HG02981 (cell line): ENCODE measurements at regions not wholly inside any gene's neighbourhood (a gene's known extent, or its start where the extent isn't known, plus 50 kb on each side); places are given as distances from the start of the nearest gene placed in this dataset.

ENCODE experiments used
- ATAC-seq: cut with Tn5 transposase; IDR thresholded peaks from one replicate; pipeline ENCODE4 v1.9.1; 2021; ENCODE audit warnings: mild to moderate bottlenecking, moderate library complexity; ENCODE audit not compliant: unreplicated experiment

DNA sequence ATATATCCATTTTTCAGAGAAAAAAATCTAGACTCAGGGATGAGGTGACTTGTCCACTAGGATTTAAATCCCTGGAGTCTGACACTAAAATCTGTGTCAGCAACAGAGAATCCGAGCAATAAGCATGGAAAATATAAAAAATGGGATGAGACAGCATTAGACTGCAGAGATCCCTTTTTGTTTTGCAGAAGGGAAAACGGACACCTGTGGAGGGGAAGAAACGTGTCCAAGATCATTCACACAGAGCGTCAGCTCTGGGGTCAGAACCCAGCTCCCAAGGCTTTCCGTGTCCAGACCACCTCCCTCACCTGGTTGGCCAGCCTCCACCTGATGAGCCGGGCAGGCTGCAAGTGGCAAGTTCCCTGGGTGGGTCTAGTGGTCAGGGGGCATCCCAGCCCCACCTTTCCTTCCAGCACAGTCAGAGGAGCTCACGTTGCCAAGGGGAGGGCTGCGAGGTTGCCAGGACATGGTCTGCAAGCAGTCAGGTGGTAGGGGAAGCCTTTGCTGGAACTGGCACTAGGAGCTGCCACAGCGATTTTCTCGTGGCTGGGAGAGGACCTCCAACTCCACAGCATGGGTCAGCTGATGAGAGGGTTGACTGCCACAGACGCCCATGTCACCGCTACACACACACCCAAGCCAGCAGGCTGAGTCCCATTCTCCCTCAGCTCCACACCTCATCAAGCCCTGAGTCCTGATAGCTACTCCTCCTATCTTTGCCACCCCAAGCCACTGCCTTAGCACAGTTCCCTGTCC, 65.9 kb upstream of the CPLX2 start:
- no peak for ATAC-seq

DNA sequence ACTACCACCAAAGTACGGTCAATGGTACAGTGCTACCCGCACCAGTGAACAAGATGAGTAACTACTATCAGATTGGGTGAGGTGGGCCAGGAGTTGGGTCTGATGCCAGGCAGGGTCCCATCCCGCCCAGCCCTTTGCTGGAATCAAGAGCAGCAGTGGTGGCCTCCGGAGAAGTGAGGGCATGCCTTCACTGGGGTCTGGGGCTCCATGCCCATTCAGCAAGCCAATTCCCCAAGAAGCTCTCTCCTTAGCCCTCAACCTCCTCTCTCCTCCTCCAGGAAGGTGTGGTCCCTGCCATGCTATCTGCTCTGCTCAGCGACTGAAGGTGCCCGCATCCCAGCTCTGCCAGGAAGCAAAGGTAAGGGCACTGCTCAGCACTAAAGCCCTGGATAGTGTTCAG, 62.7 kb upstream of the CPLX2 start:
- no peak for ATAC-seq

DNA sequence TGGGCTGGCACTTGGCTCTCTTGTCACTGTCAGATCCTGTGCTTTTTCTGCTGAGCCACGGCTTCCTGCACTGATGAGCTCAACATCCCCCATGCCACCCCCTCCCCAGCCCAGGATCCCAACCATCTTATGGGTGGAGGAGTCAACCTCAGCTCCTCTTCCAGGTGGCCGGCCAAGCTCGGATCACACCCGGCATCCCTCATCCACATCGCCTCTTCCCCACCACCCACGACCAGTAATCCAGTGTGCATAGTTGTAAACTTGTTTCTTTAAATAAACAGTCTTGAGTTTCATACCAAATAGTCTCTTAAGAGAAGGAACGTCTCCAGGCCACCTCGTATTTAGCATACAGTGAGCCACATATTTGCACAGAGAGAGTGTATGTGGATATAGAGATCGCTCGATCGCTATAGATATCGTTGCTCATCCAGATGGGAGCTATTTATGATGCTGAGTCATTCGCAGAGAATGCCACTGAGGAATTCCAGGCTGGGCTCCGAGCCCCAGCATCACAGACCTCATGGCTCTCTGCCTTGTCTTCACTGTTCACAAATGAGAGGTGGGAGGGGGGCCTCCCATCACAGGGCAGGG, 61.8 kb upstream of the CPLX2 start:
- ATAC-seq: no peak

DNA sequence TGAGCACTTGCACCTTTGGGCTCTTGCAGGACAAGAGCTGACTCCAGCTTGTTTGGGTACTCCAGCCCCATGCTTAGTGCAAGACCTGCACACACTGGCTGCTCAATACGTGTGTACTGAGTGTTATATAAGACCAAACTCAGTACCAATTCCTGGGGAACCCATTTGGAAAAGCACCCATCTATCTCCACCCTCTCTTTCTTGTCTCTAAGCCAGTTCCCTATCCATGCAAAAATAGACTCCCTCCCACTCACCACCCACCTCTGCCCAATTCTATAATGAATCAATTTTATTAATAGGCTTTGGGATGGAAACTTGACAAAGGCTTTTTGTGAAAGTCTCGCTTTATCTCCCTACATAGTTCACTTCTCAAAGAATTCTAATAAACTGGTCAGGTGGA, 60.9 kb upstream of the CPLX2 start:
- ATAC-seq: no peak

DNA sequence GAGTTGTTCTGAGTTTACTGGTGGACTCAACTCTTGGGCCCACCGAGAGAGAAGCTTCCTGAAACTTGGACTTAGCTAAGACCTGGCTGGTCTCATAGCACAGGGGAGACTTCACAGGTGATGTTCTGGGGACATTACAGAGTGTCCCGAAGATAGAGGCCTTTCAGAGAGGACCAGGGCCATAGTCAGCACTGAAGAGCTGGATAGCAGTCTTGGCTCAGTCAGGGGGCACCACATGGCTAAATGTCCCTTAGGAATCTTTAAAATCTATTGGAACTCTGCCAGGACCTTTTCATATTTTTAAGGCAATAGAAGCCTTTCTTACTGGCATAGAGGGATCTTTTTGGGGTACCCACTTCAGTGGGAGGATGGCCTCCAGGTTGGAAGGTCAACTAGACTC, 59.8 kb upstream of the CPLX2 start:
- no peak for ATAC-seq

DNA sequence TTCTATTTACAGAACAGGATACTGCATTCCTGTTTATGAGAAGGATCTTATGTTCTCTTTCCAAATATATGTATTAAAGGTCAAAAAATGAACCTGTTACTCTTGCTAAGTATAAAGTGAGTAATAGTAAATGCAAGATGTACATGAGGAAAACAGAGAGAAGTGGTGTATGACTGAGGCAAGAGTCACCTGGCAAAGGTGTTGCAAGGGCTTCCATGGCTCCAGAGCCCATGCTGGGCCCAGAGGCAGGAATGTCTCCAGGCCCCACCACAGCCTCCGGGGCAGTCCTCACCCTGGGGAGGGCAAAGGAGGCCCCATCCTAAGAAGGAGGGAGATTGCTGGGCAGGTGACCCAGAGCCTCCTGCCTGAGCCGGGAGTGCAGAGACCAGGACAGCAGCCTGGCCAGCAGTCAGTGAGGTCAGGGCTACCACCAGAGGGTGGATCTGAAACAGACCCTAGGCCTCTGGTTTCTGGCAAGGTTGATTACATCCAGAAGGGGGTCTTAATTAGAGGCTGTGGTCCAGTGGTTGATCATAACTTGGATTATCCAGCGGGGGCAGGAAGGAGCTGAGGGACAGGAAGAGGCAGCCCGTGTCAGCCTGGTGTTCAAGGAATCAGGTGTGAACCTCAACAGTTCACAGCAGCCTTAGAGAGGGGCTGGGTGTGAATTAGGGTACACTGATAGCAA, 57.3 kb upstream of the CPLX2 start:
- ATAC-seq: no peak

DNA sequence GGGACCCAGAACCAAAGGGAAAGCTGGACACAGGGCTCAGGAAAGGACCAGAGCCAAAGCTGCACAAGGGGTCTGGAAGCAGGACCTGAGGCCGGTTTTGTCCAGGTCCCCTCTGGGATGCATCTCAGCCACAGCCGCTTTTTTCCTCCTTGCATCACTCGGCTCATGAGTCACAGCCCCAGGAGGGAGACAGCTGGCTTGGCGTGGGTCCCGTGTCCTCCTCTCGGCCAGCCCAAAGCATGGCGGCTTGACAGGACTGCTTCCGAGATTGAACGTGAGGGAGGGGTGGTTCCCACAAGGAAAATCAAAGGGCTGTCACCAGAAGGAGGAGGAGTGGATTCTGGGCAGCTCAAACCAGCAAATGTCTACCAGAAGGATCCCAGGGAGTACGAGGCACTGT, 56.7 kb upstream of the CPLX2 start:
- no peak for ATAC-seq

DNA sequence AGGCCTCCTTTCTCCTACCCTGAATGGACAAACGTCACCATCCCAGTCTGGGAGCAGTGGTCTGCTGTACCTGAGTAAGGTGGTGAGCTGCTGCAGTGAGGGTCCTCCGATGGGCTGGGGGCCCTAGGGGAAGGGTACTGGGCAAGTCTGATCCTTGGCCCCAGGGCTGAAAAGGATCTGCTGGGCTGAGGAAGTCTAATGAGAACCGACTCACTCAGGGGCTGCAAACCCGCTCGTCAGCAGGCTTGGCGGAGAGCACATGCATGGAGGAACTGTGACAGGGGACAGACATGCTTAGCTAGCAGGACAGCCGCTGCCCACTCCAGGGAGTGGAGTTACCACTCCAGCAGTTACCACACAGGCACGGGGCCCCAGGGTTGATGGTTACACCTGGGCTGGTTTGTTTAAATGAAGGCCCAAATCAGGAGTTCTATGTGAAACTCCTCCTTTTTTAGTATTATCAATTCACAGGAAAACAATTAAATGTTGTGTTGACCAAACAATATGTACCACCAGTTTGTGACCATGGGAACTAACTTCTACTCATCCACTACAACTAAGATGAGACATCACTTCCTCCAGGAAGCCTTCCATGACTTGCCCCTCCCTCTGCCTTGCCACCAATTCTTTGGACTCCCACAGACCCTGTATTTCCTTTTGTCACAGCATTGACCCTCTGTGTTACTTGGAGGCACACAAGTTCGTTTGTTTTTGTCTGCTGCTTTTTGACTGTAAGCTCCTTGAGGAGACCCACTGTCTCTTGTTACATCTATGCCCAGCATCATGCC, 56.1 kb upstream of the CPLX2 start:
- no peak for ATAC-seq

DNA sequence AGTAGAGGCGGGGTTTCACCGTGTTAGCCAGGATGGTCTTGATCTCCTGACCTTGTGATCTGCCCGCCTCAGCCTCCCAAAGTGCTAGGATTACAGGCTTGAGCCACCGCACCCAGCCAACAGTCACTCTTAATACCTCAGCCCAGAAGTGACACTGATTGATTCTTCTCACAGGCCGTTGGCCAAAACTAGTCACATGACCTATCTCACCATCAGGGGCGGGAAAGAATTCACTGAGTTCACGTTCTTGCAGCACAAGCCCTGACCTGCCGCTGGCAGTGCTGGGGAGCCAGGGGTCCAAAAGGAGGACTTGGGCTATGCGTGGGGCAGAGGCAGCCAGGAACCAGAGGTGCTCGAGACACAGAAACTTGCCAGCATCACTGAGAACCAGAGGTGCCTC, 55.0 kb upstream of the CPLX2 start:
- ATAC-seq: no peak

DNA sequence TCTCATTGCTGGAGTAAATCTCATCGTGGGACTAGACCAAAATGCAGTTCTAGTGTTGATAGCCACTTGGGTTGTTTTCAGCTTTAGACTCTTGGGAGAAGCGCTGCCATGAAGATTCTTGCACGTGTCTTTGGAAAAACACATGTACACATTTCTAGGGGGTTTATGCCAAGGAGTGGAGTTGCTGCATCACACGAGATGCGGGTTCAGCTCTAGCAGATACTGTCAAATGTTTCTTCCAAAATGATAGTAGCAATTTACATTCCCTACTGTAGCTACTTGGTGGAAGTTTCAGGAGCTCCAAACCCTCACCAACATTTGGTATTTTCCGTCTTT, 52.3 kb upstream of the CPLX2 start:
- no peak for ATAC-seq

DNA sequence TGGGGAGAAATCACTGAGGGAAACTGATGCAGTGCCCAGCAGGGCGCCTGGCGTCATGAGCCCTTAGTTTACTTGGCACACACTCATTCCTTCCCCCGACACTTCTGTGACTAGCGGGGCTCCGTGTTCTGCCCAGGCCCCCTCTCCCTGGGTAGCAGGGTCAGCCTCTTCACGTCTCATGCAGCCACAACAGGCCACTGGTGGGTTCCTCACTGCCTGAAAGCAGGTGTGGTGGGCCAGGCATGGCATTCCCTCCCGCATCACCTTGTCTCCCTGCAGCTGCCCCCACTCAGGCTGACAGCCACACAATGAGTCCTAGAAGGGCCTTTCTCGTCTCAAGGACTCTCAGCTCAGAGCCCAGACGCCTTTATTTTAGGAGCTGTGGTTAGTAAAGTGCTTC, 51.1 kb upstream of the CPLX2 start:
- ATAC-seq: no peak
